ENCODE measurements at regions not wholly inside any gene's neighbourhood (a gene's known extent, or its start where the extent isn't known, plus 50 kb on each side); places are given as distances from the start of the nearest gene placed in this dataset.

GRCh38 chr7:140261522-140261921 lies 84.7 kb upstream of the KDM7A start:
- no peak overlapping the region for H3K4me3 ChIP-seq (replicated peaks in 1 of 3; ENCODE audit: insufficient read depth in 1 of 3, low read depth in 1 of 3, low read length in 3 of 3)
- H2AFZ ChIP-seq (ENCODE audit: low read depth, low read length), result no peak overlapping the region
- FAIRE-seq (no peak), DNase-seq (ENCODE audit: low read depth, low spot score) (no peak)
- ChIA-PET CTCF (no interaction called here), POLR2A (no interaction called here)
- no peaks in the 10 kb centered on the region for H3K4me1 ChIP-seq (ENCODE audit: control insufficient read depth, extremely low read depth, insufficient read depth, low read length)
- H3K9me1 ChIP-seq (replicated peaks; ENCODE audit: control insufficient read depth, extremely low read depth, insufficient read depth, low read length), result no peaks in the 10 kb centered on the region
- no TSS peak for BruUV-seq (replicated peaks)
- no peak overlapping the region for H3K27ac ChIP-seq (ENCODE audit: insufficient read depth, low read depth, low read length)
- no peaks in the 10 kb centered on the region for H3K79me2 ChIP-seq (ENCODE audit: control insufficient read depth, insufficient read depth, low read length)
- no peaks in the 10 kb centered on the region for H4K20me1 ChIP-seq (replicated peaks; ENCODE audit: control insufficient read depth, extremely low read depth, insufficient read depth, low read length)
- H3K27me3 ChIP-seq (ENCODE audit: control insufficient read depth in 2 of 2, insufficient read depth in 2 of 2, low read length in 2 of 2), result no peaks in the 10 kb centered on the region
- no peak for TF ChIP-seq MYC (IDR thresholded peaks at IDR 0.05; ENCODE audit: low read depth, low read length)
- TF ChIP-seq, protein P1, sequence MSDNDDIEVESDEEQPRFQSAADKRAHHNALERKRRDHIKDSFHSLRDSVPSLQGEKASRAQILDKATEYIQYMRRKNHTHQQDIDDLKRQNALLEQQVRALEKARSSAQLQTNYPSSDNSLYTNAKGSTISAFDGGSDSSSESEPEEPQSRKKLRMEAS (IDR thresholded peaks at IDR 0.05; ENCODE audit: insufficient read depth, insufficient read length), result no peak
- TF ChIP-seq POLR2A (IDR thresholded peaks at IDR 0.05; ENCODE audit: low read depth, low read length), result no peak
- TF ChIP-seq, protein P2, sequence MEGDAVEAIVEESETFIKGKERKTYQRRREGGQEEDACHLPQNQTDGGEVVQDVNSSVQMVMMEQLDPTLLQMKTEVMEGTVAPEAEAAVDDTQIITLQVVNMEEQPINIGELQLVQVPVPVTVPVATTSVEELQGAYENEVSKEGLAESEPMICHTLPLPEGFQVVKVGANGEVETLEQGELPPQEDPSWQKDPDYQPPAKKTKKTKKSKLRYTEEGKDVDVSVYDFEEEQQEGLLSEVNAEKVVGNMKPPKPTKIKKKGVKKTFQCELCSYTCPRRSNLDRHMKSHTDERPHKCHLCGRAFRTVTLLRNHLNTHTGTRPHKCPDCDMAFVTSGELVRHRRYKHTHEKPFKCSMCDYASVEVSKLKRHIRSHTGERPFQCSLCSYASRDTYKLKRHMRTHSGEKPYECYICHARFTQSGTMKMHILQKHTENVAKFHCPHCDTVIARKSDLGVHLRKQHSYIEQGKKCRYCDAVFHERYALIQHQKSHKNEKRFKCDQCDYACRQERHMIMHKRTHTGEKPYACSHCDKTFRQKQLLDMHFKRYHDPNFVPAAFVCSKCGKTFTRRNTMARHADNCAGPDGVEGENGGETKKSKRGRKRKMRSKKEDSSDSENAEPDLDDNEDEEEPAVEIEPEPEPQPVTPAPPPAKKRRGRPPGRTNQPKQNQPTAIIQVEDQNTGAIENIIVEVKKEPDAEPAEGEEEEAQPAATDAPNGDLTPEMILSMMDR (IDR thresholded peaks at IDR 0.05; ENCODE audit: extremely low read depth in 1 of 2, insufficient read depth in 1 of 2, low read depth in 1 of 2, low read length in 2 of 2), result no peak
- no peak for TF ChIP-seq JUN (IDR thresholded peaks at IDR 0.05; ENCODE audit: borderline replicate concordance, insufficient read depth, insufficient read length, low read depth)
- TF ChIP-seq GATA2 (IDR thresholded peaks at IDR 0.05; ENCODE audit: insufficient read depth, insufficient read length, low read depth, low read length), result no peak
- no peak for TF ChIP-seq EZH2 (IDR thresholded peaks at IDR 0.05; ENCODE audit: borderline replicate concordance, low read depth, low read length, severe bottlenecking)
- no peak for TF ChIP-seq POLR2AphosphoS5 (IDR thresholded peaks at IDR 0.05; ENCODE audit: insufficient read depth, low read depth, low read length)
- TF ChIP-seq FOS (IDR thresholded peaks at IDR 0.05; ENCODE audit: borderline replicate concordance, insufficient read depth, low read length), result no peak
- no peak overlapping the region for H3K4me2 ChIP-seq (ENCODE audit: insufficient read depth, low read length)
- H3K9ac ChIP-seq (replicated peaks; ENCODE audit: extremely low read depth, insufficient read depth, low read length), result no peak overlapping the region
- intact Hi-C loops (cut with micrococcal nuclease) (no loop called here), dilution Hi-C loops (cut with MboI; ENCODE audit: extremely low pct_ligation_motif_present, low sequenced_read_pairs) (no loop called here)
- H3K9me3 ChIP-seq (replicated peaks; ENCODE audit: control insufficient read depth, insufficient read depth, low read length), result no peaks in the 10 kb centered on the region
- H3K36me3 ChIP-seq (ENCODE audit: control insufficient read depth in 2 of 2, extremely low read depth in 1 of 2, insufficient read depth in 2 of 2, low read length in 2 of 2), result no peaks in the 10 kb centered on the region
